HepG2 (cell line): ENCODE measurements at regions not wholly inside any gene's neighbourhood (a gene's known extent, or its start where the extent isn't known, plus 50 kb on each side); places are given as distances from the start of the nearest gene placed in this dataset.

Experiments used
- PCBP1 ChIP-seq: fragments of 200-400 bp; formaldehyde crosslinking; IDR thresholded peaks from 2 replicates; pipeline ENCODE4 v1.6.1; 2017; ENCODE audit warnings: mild to moderate bottlenecking, low read depth, low read length, borderline replicate concordance
- POLR2A ChIP-seq, 2 experiments: IDR thresholded peaks; 2 replicates each; pipeline ENCODE4 v1.6.1; 2011; ENCODE audit warnings: low read depth in 2 of 2, low read length in 2 of 2, mild to moderate bottlenecking in 1 of 2, moderate library complexity in 1 of 2; ENCODE audit not compliant: insufficient read depth in 1 of 2
- ZSCAN21 ChIP-seq: sonication (generic); formaldehyde crosslinking; IDR thresholded peaks from 2 replicates; pipeline ENCODE4 v1.8.0; 2022; ENCODE audit warnings: mild to moderate bottlenecking, missing genetic modification reagents, moderate library complexity, borderline replicate concordance
- TF ChIP-seq, protein P1 (sequence below): sonication (generic); formaldehyde crosslinking; IDR thresholded peaks from 2 replicates; pipeline ENCODE4 v1.8.1; 2023; ENCODE audit warnings: mild to moderate bottlenecking, missing genetic modification reagents

DNA sequence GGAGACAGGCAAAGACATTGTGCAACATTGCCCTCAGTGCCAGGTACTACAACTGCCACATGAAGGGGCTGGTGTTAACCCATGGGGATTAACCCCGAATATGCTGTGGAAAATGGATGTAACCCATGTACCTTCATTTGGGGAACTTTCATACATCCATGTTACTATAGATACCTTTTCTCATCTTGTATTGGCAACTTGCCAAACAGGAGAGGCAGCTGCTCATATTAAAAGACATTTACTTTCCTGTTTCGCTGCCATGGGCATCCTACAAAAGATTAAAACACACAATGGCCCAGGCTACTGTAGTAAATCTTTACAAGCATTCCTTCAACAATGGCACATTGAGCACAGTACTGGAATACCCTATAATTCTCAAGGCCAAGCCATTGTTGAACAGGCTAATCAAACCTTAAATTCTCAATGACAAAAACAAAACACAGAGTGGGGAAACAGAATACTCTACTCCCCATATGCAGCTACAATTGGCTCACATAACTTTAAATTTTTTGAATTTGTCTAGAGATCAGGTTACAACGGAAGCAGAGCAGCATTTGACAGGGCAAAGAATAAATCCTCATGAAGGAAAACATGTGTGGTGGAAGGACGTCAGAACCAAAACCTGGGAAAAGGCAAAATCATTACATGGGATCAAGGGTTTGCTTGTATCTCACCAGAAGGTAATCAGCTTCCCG is 1723.5 kb upstream of the LRRTM1 start:
- TF ChIP-seq POLR2A (IDR thresholded peaks at IDR 0.05; ENCODE audit: insufficient read depth in 1 of 2, low read depth in 2 of 2, low read length in 2 of 2) (no peak), ZSCAN21 (CRISPR knock-in tag) (no peak), PCBP1 (no peak)
- TF ChIP-seq, protein P1, sequence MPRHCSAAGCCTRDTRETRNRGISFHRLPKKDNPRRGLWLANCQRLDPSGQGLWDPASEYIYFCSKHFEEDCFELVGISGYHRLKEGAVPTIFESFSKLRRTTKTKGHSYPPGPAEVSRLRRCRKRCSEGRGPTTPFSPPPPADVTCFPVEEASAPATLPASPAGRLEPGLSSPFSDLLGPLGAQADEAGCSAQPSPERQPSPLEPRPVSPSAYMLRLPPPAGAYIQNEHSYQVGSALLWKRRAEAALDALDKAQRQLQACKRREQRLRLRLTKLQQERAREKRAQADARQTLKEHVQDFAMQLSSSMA (CRISPR knock-in tag) = no peak
